Ovary (tissue), 7 donors: ENCODE measurements at regions not wholly inside any gene's neighbourhood (a gene's known extent, or its start where the extent isn't known, plus 50 kb on each side); places are given as distances from the start of the nearest gene placed in this dataset.

ENCODE experiments used
- DNase-seq, 5 donors: peaks; one replicate each; pipeline ENCODE4 v3.0.0-alpha.2; 2019 to 2020
- H3K27ac ChIP-seq, 2 donors: fragments of 200-600 bp; one replicate each; pipeline versions ENCODE4 v1.5.1 to v1.8.0; 2019 to 2022
- H3K27me3 ChIP-seq: fragments of 200-600 bp; one replicate; pipeline ENCODE4 v1.8.0; 2022
- H3K36me3 ChIP-seq: fragments of 200-600 bp; sonication (generic); one replicate; pipeline ENCODE4 v1.5.1; 2019
- H3K4me1 ChIP-seq: one replicate; pipeline ENCODE4 v1.8.1; 2013; ENCODE audit warnings: mild to moderate bottlenecking, moderate library complexity; ENCODE audit not compliant: insufficient read depth
- H3K4me3 ChIP-seq: fragments of 200-600 bp; sonication (generic); one replicate; pipeline ENCODE4 v1.5.1; 2017
- H3K9me3 ChIP-seq, 2 donors: fragments of 200-600 bp in 1 of 2; sonication (generic) in 1 of 2; one replicate each; pipeline versions ENCODE4 v1.5.1 to v1.8.1; 2013 to 2019; ENCODE audit warnings: mild to moderate bottlenecking in 1 of 2, moderate library complexity in 1 of 2
- EP300 ChIP-seq: sonication (generic); formaldehyde crosslinking; IDR thresholded peaks from one replicate; pipeline ENCODE4 v1.6.1; 2017; ENCODE audit warnings: antibody characterized with exemption
- POLR2A ChIP-seq: fragments of 450-650 bp; IDR thresholded peaks from one replicate; pipeline ENCODE4 v1.6.1; 2017; ENCODE audit warnings: antibody characterized with exemption, mild to moderate bottlenecking, moderate library complexity
- WGBS, 3 donors: extraction: QIAGEN DNeasy Blood & Tissue Kit in 1 of 3; methylation state at CpG; one replicate each; pipeline versions ENCODE4 v1.1.5 to v1.1.7; 2013 to 2017; 5-methylcytosine and 5-hydroxymethylcytosine counted together
- intact Hi-C, 4 donors: fragments of 100-400 bp; cut with DNase I; formaldehyde crosslinking; loops; one replicate each; pipeline versions ENCODE4 v1.11.0 to v1.15.1; 2022 to 2023
- TF ChIP-seq, protein P1 (sequence below), 3 donors: fragments of 450-650 bp in 2 of 3; fragments of 200-600 bp in 1 of 3; IDR thresholded peaks; one replicate each; pipeline versions ENCODE4 v1.5.1 to v1.8.0; 2016 to 2022; ENCODE audit warnings: antibody characterized with exemption in 3 of 3, mild to moderate bottlenecking in 1 of 3
- donor health status: DM: no; HTN: no; CAD: no; lungs with moderate emphysema.
- donor health status: DM: no; HTN: no; CAD: no.
- donor health status: Bipolar disorder and iron deficiency.
- donor health status: DM: no; HTN: no; CAD: no.
- donor health status: DM: yes; HTN: yes; CAD: no.

DNA sequence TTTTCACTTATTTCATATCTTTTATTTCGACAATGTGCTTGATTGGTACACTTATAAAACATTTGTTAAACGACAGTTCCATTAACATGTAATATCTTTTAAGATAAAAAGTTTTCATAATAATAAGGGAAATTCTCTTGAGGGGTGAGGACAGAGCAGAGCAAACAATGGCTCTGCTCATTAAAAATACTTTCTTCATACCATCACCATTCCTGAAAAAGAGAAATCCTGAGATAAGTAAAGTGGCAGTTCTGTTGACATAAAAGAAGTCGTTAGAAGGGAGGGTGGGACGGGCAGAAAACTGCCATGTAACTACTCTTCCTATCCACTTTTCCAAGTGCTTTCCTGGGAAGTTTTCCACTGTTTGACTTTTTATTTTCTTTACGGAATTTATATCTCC is 193.6 kb upstream of the CEP162 start:
- Histone ChIP-seq H3K4me3 (no peak overlapping the region), H3K27me3 (no peaks in the 10 kb centered on the region), H3K9me3 (no peaks in the 10 kb centered on the region), H3K4me1 (no peaks in the 10 kb centered on the region), H3K27ac (no peak overlapping the region), H3K36me3 (no peaks in the 10 kb centered on the region)
- WGBS, 3 donors: 34 to 48% (median 35%) methylated on average over 5 of the region's 5 CpGs
- no peak for DNase-seq
- TF ChIP-seq EP300 (no peak), POLR2A (no peak)
- TF ChIP-seq, protein P1, sequence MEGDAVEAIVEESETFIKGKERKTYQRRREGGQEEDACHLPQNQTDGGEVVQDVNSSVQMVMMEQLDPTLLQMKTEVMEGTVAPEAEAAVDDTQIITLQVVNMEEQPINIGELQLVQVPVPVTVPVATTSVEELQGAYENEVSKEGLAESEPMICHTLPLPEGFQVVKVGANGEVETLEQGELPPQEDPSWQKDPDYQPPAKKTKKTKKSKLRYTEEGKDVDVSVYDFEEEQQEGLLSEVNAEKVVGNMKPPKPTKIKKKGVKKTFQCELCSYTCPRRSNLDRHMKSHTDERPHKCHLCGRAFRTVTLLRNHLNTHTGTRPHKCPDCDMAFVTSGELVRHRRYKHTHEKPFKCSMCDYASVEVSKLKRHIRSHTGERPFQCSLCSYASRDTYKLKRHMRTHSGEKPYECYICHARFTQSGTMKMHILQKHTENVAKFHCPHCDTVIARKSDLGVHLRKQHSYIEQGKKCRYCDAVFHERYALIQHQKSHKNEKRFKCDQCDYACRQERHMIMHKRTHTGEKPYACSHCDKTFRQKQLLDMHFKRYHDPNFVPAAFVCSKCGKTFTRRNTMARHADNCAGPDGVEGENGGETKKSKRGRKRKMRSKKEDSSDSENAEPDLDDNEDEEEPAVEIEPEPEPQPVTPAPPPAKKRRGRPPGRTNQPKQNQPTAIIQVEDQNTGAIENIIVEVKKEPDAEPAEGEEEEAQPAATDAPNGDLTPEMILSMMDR (IDR thresholded peaks at IDR 0.05): no peak
- intact Hi-C loops: no loop called here

DNA sequence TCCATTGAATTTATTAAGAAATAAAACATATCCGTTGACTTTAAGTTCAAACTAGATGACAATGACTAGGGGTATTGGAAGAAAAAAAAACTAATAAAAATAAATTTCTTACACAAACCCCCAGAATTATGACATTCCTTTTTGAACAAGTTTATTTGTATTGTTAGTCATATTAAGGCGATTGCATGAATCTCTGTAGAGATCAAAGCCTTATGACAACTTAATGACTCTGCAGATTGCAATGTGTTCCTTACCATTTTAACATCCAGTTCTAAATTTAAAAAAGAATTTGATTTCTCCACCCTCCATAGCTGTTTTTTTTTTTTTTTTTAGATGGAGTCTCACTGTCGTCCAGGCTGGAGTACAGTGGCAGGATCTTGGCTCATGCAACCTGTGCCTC is 189.8 kb upstream of the CEP162 start:
- Histone ChIP-seq H3K4me3 (no peak overlapping the region), H3K9me3 (no peaks in the 10 kb centered on the region), H3K27ac (no peak overlapping the region), H3K27me3 (no peaks in the 10 kb centered on the region), H3K36me3 (no peaks in the 10 kb centered on the region), H3K4me1 (no peaks in the 10 kb centered on the region)
- no peak for DNase-seq
- TF ChIP-seq POLR2A (no peak), EP300 (no peak)
- TF ChIP-seq, protein P1 (IDR thresholded peaks at IDR 0.05): no peak
- 67 to 77% (median 73%) methylated on average over 3 of the region's 3 CpGs for WGBS, 3 donors
- intact Hi-C loops: no loop called here

GRCh38 chr6:84416043-84416657 is 188.7 kb upstream of the CEP162 start:
- no peaks in the 10 kb centered on the region for H3K9me3 ChIP-seq
- no peaks in the 10 kb centered on the region for H3K27me3 ChIP-seq
- no peak for DNase-seq
- TF ChIP-seq POLR2A: no peak
- H3K36me3 ChIP-seq: no peaks in the 10 kb centered on the region
- no peak overlapping the region for H3K27ac ChIP-seq
- no peak overlapping the region for H3K4me3 ChIP-seq
- H3K4me1 ChIP-seq: no peaks in the 10 kb centered on the region
- intact Hi-C loops: no loop called here
- whole genome bisulfite sequencing, 3 donors: 69 to 71% (median 71%) methylated on average over 2 of the region's 2 CpGs

GRCh38 chr6:84415517-84415916 is 188.1 kb upstream of the CEP162 start:
- Histone ChIP-seq H3K27me3 (no peaks in the 10 kb centered on the region), H3K27ac (no peak overlapping the region), H3K36me3 (no peaks in the 10 kb centered on the region), H3K4me3 (no peak overlapping the region), H3K9me3 (no peaks in the 10 kb centered on the region), H3K4me1 (no peaks in the 10 kb centered on the region)
- intact Hi-C loops: no loop called here
- TF ChIP-seq, protein P1 (IDR thresholded peaks at IDR 0.05): no peak
- no peak for TF ChIP-seq POLR2A
- TF ChIP-seq EP300: no peak
- 56 to 69% (median 61%) methylated on average over 6 of the region's 6 CpGs for WGBS, 3 donors
- DNase-seq: no peak

- WGBS, 3 donors: 70 to 73% (median 72%) methylated on average over 2 of the region's 2 CpGs
- H3K4me3 ChIP-seq: no peak overlapping the region
Observed at GRCh38 chr6:84415068-84415467, 187.6 kb upstream of the CEP162 start.

More at GRCh38 chr6:84415068-84415467, 187.6 kb upstream of the CEP162 start:
- intact Hi-C loops: no loop called here
- TF ChIP-seq POLR2A (no peak), EP300 (no peak)
- TF ChIP-seq, protein P1 (IDR thresholded peaks at IDR 0.05): no peak
- H3K27ac ChIP-seq: no peak overlapping the region
- no peaks in the 10 kb centered on the region for H3K36me3 ChIP-seq
- H3K4me1 ChIP-seq: no peaks in the 10 kb centered on the region
- no peaks in the 10 kb centered on the region for H3K27me3 ChIP-seq
- no peak for DNase-seq
- H3K9me3 ChIP-seq: no peaks in the 10 kb centered on the region
